ENCODE measurements at regions not wholly inside any gene's neighbourhood (a gene's known extent, or its start where the extent isn't known, plus 50 kb on each side); places are given as distances from the start of the nearest gene placed in this dataset.

- no peak overlapping the region for H3K14ac ChIP-seq (ENCODE audit: insufficient read depth, low read length)
- H3K79me1 ChIP-seq (ENCODE audit: insufficient read depth, low read depth, low read length, poor library complexity, severe bottlenecking), result no peaks in the 10 kb centered on the region
- H3K79me2 ChIP-seq (ENCODE audit: insufficient read depth, low read length), result no peaks in the 10 kb centered on the region
- no peak overlapping the region for H3K23ac ChIP-seq (ENCODE audit: insufficient read length, low read depth, low read length)
- TF ChIP-seq CTCF (conservative IDR thresholded peaks at IDR 0.05), result no peak
- no peaks in the 10 kb centered on the region for H4K20me1 ChIP-seq (ENCODE audit: control insufficient read depth, insufficient read depth, insufficient read length)
- no peak overlapping the region for H3K4ac ChIP-seq (ENCODE audit: low read depth, low read length)
- no peak overlapping the region for H4K91ac ChIP-seq (ENCODE audit: insufficient read length, low read depth, low read length)
- no peak overlapping the region for H3K27ac ChIP-seq (ENCODE audit: insufficient read length, low read depth, low read length)
- H4K5ac ChIP-seq (ENCODE audit: insufficient read length, low read depth, low read length), result no peak overlapping the region
- no peak overlapping the region for H2BK12ac ChIP-seq (ENCODE audit: insufficient read length, low read depth, low read length)
- H2BK120ac ChIP-seq (ENCODE audit: low read depth, low read length, poor library complexity, severe bottlenecking), result no peak overlapping the region
- Mint-ChIP-seq H3K4me1 (peaks cover 21 to 34% of the 10 kb centered on the region in 2 experiments), H3K27ac (no peak overlapping the region), H3K4me3 (no peak overlapping the region), H3K9me3 (peaks cover 0 to 18% of the 10 kb centered on the region in 2 experiments; a peak in 2 of 5 replicates), H3K36me3 (ENCODE audit: insufficient read depth in 1 of 3, low read depth in 3 of 3) (no peaks in the 10 kb centered on the region; a peak in 1 of 7 replicates), H3K27me3 (ENCODE audit: low read depth) (peaks cover 99% of the 10 kb centered on the region)
- peaks cover 96% of the 10 kb centered on the region for H3K27me3 ChIP-seq (ENCODE audit: insufficient read depth, low read length)
- no peaks in the 10 kb centered on the region; the same call in 1 of the 2 replicates for H3K4me1 ChIP-seq (ENCODE audit: insufficient read depth, low read length)
- no peak overlapping the region for H2AK5ac ChIP-seq (ENCODE audit: insufficient read length, low read length)
- no CpG with 5 or more reads among the region's 3 CpGs for WGBS (ENCODE audit: extremely low coverage, insufficient read length, low lambda C conversion rate)
- H3K4me2 ChIP-seq (ENCODE audit: insufficient read depth, insufficient read length, low read length), result no peak overlapping the region
- peaks cover 3% of the 10 kb centered on the region for H3K23me2 ChIP-seq (ENCODE audit: insufficient read length, low read depth, low read length, poor library complexity, severe bottlenecking)
- no peak overlapping the region for H2BK15ac ChIP-seq (ENCODE audit: low read depth, low read length)
- DNase-seq, result no peak
- H3K9me3 ChIP-seq (ENCODE audit: control insufficient read depth, low read depth, low read length), result no peaks in the 10 kb centered on the region
- no peak overlapping the region for H3K56ac ChIP-seq (ENCODE audit: insufficient read length, low read depth, low read length)
- H2BK5ac ChIP-seq (ENCODE audit: insufficient read length, low read length), result no peak overlapping the region
- no peak overlapping the region for H3K9ac ChIP-seq (ENCODE audit: extremely low read depth, insufficient read length, low read length)
- H4K8ac ChIP-seq (replicated peaks; ENCODE audit: insufficient read length, low read depth, low read length), result no peak overlapping the region
- no peak overlapping the region for H3K18ac ChIP-seq (ENCODE audit: insufficient read length, low read depth, low read length)
- no peak overlapping the region for H2BK20ac ChIP-seq (ENCODE audit: low read depth, low read length, poor library complexity, severe bottlenecking)
- H3T11ph ChIP-seq (ENCODE audit: low read length), result no peak overlapping the region
- H2AFZ ChIP-seq (ENCODE audit: low read length), result no peak overlapping the region
Measured at GRCh38 chr15:89404023-89404422, 69.4 kb upstream of the POLG start.
